ENCODE measurements at regions not wholly inside any gene's neighbourhood (a gene's known extent, or its start where the extent isn't known, plus 50 kb on each side); places are given as distances from the start of the nearest gene placed in this dataset.
"Not testable (repeated sequence)": the region's sequence is repeated elsewhere in the genome, so short reads cannot be mapped to it uniquely, and the experiment has no call there.

GRCh38 chr6:100226811-100227210 lies 232.8 kb upstream of the MCHR2 start:
- DNase-seq: no peak

GRCh38 chr6:100223952-100224351 lies 229.9 kb upstream of the MCHR2 start:
- DNase-seq: not testable (repeated sequence)

- DNase-seq: no peak
Observed at GRCh38 chr6:100220543-100220942, 226.5 kb upstream of the MCHR2 start.

GRCh38 chr6:100217225-100218012 lies 223.4 kb upstream of the MCHR2 start:
- DNase-seq: no peak

- DNase-seq: no peak
Observed at GRCh38 chr6:100216760-100217159, 222.7 kb upstream of the MCHR2 start.

- no peak for DNase-seq
Observed at GRCh38 chr6:100212131-100212530, 218.1 kb upstream of the MCHR2 start.

GRCh38 chr6:100210137-100211117 lies 216.4 kb upstream of the MCHR2 start:
- DNase-seq: peak in 1 of 14 donors; percentile 1

GRCh38 chr6:100209323-100210136 lies 215.5 kb upstream of the MCHR2 start:
- DNase-seq: no peak

- no peak for DNase-seq
Observed at GRCh38 chr6:100203400-100203799, 209.4 kb upstream of the MCHR2 start.

- DNase-seq: no peak
Observed at GRCh38 chr6:100202417-100203194, 208.6 kb upstream of the MCHR2 start.

- not testable (repeated sequence) for DNase-seq
Observed at GRCh38 chr6:100196214-100196982, 202.4 kb upstream of the MCHR2 start.

GRCh38 chr6:100195244-100195643 lies 201.2 kb upstream of the MCHR2 start:
- not testable (repeated sequence) for DNase-seq

- DNase-seq: no peak
Observed at GRCh38 chr6:100194535-100194934, 200.5 kb upstream of the MCHR2 start.

- DNase-seq: no peak
Observed at GRCh38 chr6:100188754-100189153, 194.7 kb upstream of the MCHR2 start.

GRCh38 chr6:100186552-100186951 lies 192.5 kb upstream of the MCHR2 start:
- no peak for DNase-seq

GRCh38 chr6:100185615-100186014 lies 191.6 kb upstream of the MCHR2 start:
- no peak for DNase-seq

GRCh38 chr6:100184473-100184872 lies 190.4 kb upstream of the MCHR2 start:
- DNase-seq: no peak

- no peak for DNase-seq
Observed at GRCh38 chr6:100182313-100182712, 188.3 kb upstream of the MCHR2 start.

- DNase-seq: no peak
Observed at GRCh38 chr6:100181309-100181708, 187.3 kb upstream of the MCHR2 start.

- DNase-seq: no peak
Observed at GRCh38 chr6:100179576-100179975, 185.6 kb upstream of the MCHR2 start.

- DNase-seq: no peak
Observed at GRCh38 chr6:100177956-100178355, 183.9 kb upstream of the MCHR2 start.

Data from C1 segment of cervical spinal cord (tissue), 14 donors.